IMR-90 (cell line): ENCODE measurements at regions not wholly inside any gene's neighbourhood (a gene's known extent, or its start where the extent isn't known, plus 50 kb on each side); places are given as distances from the start of the nearest gene placed in this dataset.

ENCODE experiments used
- ATAC-seq: fragments of 200-7000 bp; cut with Tn5 transposase; 2 replicates; pipeline ENCODE4 v1.9.1; 2020; ENCODE audit warnings: low read depth, mild to moderate bottlenecking, moderate library complexity
- BruUV-seq: library from RNA; stranded (reverse); fragments of 400-500 nt; replicated peaks from 2 replicates; lab custom pipeline; 2021; lab: Mats Ljungman, UMichigan
- CTCF ChIA-PET: fragments of 300-600 bp; formaldehyde crosslinking; extraction: SDS; loops from one replicate; lab custom pipeline; 2021; ENCODE audit warnings: antibody characterized with exemption; lab: Yijun Ruan, JAX
- POLR2A ChIA-PET: fragments of 300-600 bp; sonication (Branson Sonifier 250); formaldehyde crosslinking; loops from one replicate; lab custom pipeline; 2022; ENCODE audit warnings: antibody characterized with exemption; ENCODE audit not compliant: unreplicated experiment; lab: Charles Lee
- DNase-seq: peaks from one replicate; pipeline ENCODE4 v3.0.0; 2013
- H2AFZ ChIP-seq: replicated peaks from 2 replicates; pipeline ENCODE3; 2013; ENCODE audit warnings: low read length, mild to moderate bottlenecking; ENCODE audit not compliant: poor library complexity
- H2AK5ac ChIP-seq: 2 replicates; pipeline ENCODE4 v1.6.1; 2013; ENCODE audit warnings: low read depth, low read length, inconsistent platforms
- H2AK9ac ChIP-seq: replicated peaks from 2 replicates; pipeline ENCODE3; 2013; ENCODE audit warnings: mild to moderate bottlenecking, low read depth, low read length, moderate library complexity; ENCODE audit not compliant: poor library complexity
- H2BK120ac ChIP-seq: 2 replicates; pipeline ENCODE4 v1.6.1; 2013; ENCODE audit warnings: low read depth, low read length, inconsistent platforms
- H2BK15ac ChIP-seq: 3 replicates; pipeline ENCODE4 v1.6.1; 2013; ENCODE audit warnings: low read depth, low read length, inconsistent platforms
- H2BK20ac ChIP-seq: 2 replicates; pipeline ENCODE4 v1.6.1; 2013; ENCODE audit warnings: low read depth, mild to moderate bottlenecking, inconsistent platforms, low read length, moderate library complexity
- H2BK5ac ChIP-seq: 2 replicates; pipeline ENCODE4 v1.6.1; 2013; ENCODE audit warnings: mild to moderate bottlenecking, low read depth, low read length, inconsistent platforms; ENCODE audit not compliant: poor library complexity, severe bottlenecking
- H3K14ac ChIP-seq: replicated peaks from 2 replicates; pipeline ENCODE4 v1.6.1; 2013; ENCODE audit warnings: low read depth, low read length, inconsistent platforms
- H3K18ac ChIP-seq: 2 replicates; pipeline ENCODE4 v1.6.1; 2013; ENCODE audit warnings: low read depth, low read length, control low read depth
- H3K23ac ChIP-seq: 2 replicates; pipeline ENCODE4 v1.6.1; 2013; ENCODE audit warnings: low read depth, low read length, inconsistent platforms
- H3K27ac ChIP-seq: 2 replicates; pipeline ENCODE4 v1.5.1; 2013; ENCODE audit warnings: mild to moderate bottlenecking, control low read depth, low read length; ENCODE audit not compliant: insufficient read depth
- H3K27me3 ChIP-seq: 2 replicates; pipeline ENCODE4 v1.6.1; 2013; ENCODE audit warnings: low read length; ENCODE audit not compliant: control insufficient read depth, insufficient read depth
- H3K36me3 ChIP-seq: 2 replicates; pipeline ENCODE4 v1.6.1; 2013; ENCODE audit warnings: low read length, mixed read lengths; ENCODE audit not compliant: control insufficient read depth, insufficient read depth
- H3K4ac ChIP-seq: 2 replicates; pipeline ENCODE4 v1.6.1; 2013; ENCODE audit warnings: low read depth, low read length, inconsistent platforms
- H3K4me1 ChIP-seq: 2 replicates; pipeline ENCODE4 v1.6.1; 2013; ENCODE audit warnings: low read length, mixed read lengths; ENCODE audit not compliant: control insufficient read depth, insufficient read depth
- H3K4me2 ChIP-seq: 2 replicates; pipeline ENCODE4 v1.6.1; 2013; ENCODE audit warnings: low read depth, mild to moderate bottlenecking, control low read depth, low read length, moderate library complexity
- H3K4me3 ChIP-seq: 2 replicates; pipeline ENCODE4 v1.5.1; 2013; ENCODE audit warnings: low read depth, mild to moderate bottlenecking, control low read depth, low read length, moderate library complexity; ENCODE audit not compliant: insufficient read depth
- H3K56ac ChIP-seq: 2 replicates; pipeline ENCODE4 v1.6.1; 2013; ENCODE audit warnings: low read length, inconsistent platforms; ENCODE audit not compliant: insufficient read depth; ENCODE audit errors: extremely low read depth
- H3K79me1 ChIP-seq, 2 experiments: 2 replicates each; pipeline ENCODE4 v1.6.1; 2013; ENCODE audit warnings: low read length in 2 of 2, inconsistent platforms in 1 of 2, low read depth in 1 of 2
- H3K9ac ChIP-seq: 2 replicates; pipeline ENCODE4 v1.6.1; 2013; ENCODE audit warnings: low read depth, low read length, control low read depth
- H3K9me1 ChIP-seq: 2 replicates; pipeline ENCODE4 v1.6.1; 2013; ENCODE audit warnings: low read length, inconsistent platforms; ENCODE audit not compliant: insufficient read depth
- H3K9me3 ChIP-seq: 2 replicates; pipeline ENCODE4 v1.6.1; 2013; ENCODE audit warnings: low read length; ENCODE audit not compliant: control insufficient read depth, insufficient read depth
- H4K20me1 ChIP-seq: 2 replicates; pipeline ENCODE4 v1.6.1; 2013; ENCODE audit warnings: low read length, inconsistent platforms; ENCODE audit not compliant: insufficient read depth
- H4K5ac ChIP-seq: 2 replicates; pipeline ENCODE4 v1.6.1; 2013; ENCODE audit warnings: mild to moderate bottlenecking, low read depth, low read length, control low read depth
- H4K8ac ChIP-seq, 2 experiments: 2 replicates each; pipeline ENCODE4 v1.6.1; 2013; ENCODE audit warnings: low read depth in 2 of 2, low read length in 2 of 2, control low read depth in 1 of 2, inconsistent platforms in 1 of 2
- H4K91ac ChIP-seq: 2 replicates; pipeline ENCODE4 v1.6.1; 2013; ENCODE audit warnings: low read depth, low read length, inconsistent platforms; ENCODE audit not compliant: insufficient read depth
- BHLHE40 ChIP-seq: fragments of 150-350 bp; IDR thresholded peaks from 2 replicates; pipeline ENCODE4 v1.6.1; 2016; ENCODE audit warnings: mild to moderate bottlenecking, low read depth, low read length
- CEBPB ChIP-seq: IDR thresholded peaks from 2 replicates; pipeline ENCODE4 v1.6.1; 2012; ENCODE audit warnings: low read depth, low read length, improper control_type of control experiment
- CHD1 ChIP-seq: IDR thresholded peaks from 2 replicates; pipeline ENCODE4 v1.6.1; 2012; ENCODE audit warnings: low read depth, low read length, improper control_type of control experiment
- CTCF ChIP-seq: conservative IDR thresholded peaks from 2 replicates; pipeline ENCODE4 v1.5.1; 2012; ENCODE audit warnings: mild to moderate bottlenecking, low read depth, low read length, improper control_type of control experiment
- FOS ChIP-seq: fragments of 150-350 bp; IDR thresholded peaks from 2 replicates; pipeline ENCODE4 v1.6.1; 2016; ENCODE audit warnings: low read depth, low read length
- MAFK ChIP-seq: IDR thresholded peaks from 2 replicates; pipeline ENCODE4 v1.6.1; 2012; ENCODE audit warnings: low read depth, low read length, improper control_type of control experiment
- MAZ ChIP-seq: IDR thresholded peaks from 2 replicates; pipeline ENCODE4 v1.6.1; 2012; ENCODE audit warnings: low read depth, mild to moderate bottlenecking, low read length, improper control_type of control experiment, moderate library complexity, borderline replicate concordance
- MXI1 ChIP-seq: IDR thresholded peaks from 2 replicates; pipeline ENCODE4 v1.6.1; 2012; ENCODE audit warnings: low read depth, mild to moderate bottlenecking, low read length, moderate library complexity, borderline replicate concordance
- NFE2L2 ChIP-seq: fragments of 150-350 bp; IDR thresholded peaks from 2 replicates; pipeline ENCODE4 v1.6.1; 2016; ENCODE audit warnings: low read depth, mild to moderate bottlenecking, low read length
- POLR2A ChIP-seq: IDR thresholded peaks from 2 replicates; pipeline ENCODE4 v1.6.1; 2012; ENCODE audit warnings: mild to moderate bottlenecking, low read depth, low read length
- RAD21 ChIP-seq: IDR thresholded peaks from 2 replicates; pipeline ENCODE4 v1.6.1; 2012; ENCODE audit warnings: low read length, improper control_type of control experiment
- RCOR1 ChIP-seq: IDR thresholded peaks from 2 replicates; pipeline ENCODE4 v1.6.1; 2012; ENCODE audit warnings: mild to moderate bottlenecking, low read length, improper control_type of control experiment; ENCODE audit not compliant: insufficient replicate concordance
- RFX5 ChIP-seq: IDR thresholded peaks from 2 replicates; pipeline ENCODE4 v1.8.0; 2012; ENCODE audit warnings: low read depth, mild to moderate bottlenecking, low read length, moderate library complexity
- SMC3 ChIP-seq: fragments of 150-350 bp; IDR thresholded peaks from 2 replicates; pipeline ENCODE4 v1.6.1; 2016; ENCODE audit warnings: low read depth, mild to moderate bottlenecking, antibody characterized with exemption, low read length, moderate library complexity
- WGBS, 2 experiments: methylation state at CpG; one replicate each; pipeline versions ENCODE4 v1.1.5 to v1.1.7; 2013; ENCODE audit warnings: missing lambda C conversion rate in 2 of 2; ENCODE audit not compliant: insufficient read length in 1 of 2; ENCODE audit errors: extremely low coverage in 2 of 2; 5-methylcytosine and 5-hydroxymethylcytosine counted together
- dilution Hi-C: fragments of 300-500 bp; cut with HindIII; formaldehyde crosslinking; loops from one replicate; pipeline ENCODE4 v1.14.3; 2018; ENCODE audit warnings: low sequenced_read_pairs; ENCODE audit not compliant: unreplicated experiment
- in situ Hi-C: fragments of 300-500 bp; cut with MboI; formaldehyde crosslinking; loops from 3 replicates; pipeline ENCODE4 v1.14.3; 2019; ENCODE audit warnings: low sequenced_read_pairs, inconsistent platforms, mixed read lengths
- intact Hi-C: fragments of 100-400 bp; cut with micrococcal nuclease; formaldehyde crosslinking; loops from 2 replicates; pipeline ENCODE4 v1.10.0; 2022
- TF ChIP-seq, protein P1 (sequence below): fragments of 150-350 bp; IDR thresholded peaks from 2 replicates; pipeline ENCODE4 v1.6.1; 2017; ENCODE audit warnings: mild to moderate bottlenecking, antibody characterized with exemption, low read length, low read depth
- TF ChIP-seq, protein P2 (sequence below): fragments of 150-350 bp; IDR thresholded peaks from 2 replicates; pipeline ENCODE4 v1.6.1; 2016; ENCODE audit warnings: low read depth, mild to moderate bottlenecking, low read length, moderate library complexity, borderline replicate concordance

- TF ChIP-seq MAFK (no peak), CHD1 (no peak), MAZ (no peak), FOS (no peak), RAD21 (no peak), RFX5 (no peak), RCOR1 (no peak), CTCF (no peak), SMC3 (no peak), MXI1 (no peak), NFE2L2 (no peak), BHLHE40 (no peak), POLR2A (no peak), CEBPB (no peak)
- TF ChIP-seq, protein P1, sequence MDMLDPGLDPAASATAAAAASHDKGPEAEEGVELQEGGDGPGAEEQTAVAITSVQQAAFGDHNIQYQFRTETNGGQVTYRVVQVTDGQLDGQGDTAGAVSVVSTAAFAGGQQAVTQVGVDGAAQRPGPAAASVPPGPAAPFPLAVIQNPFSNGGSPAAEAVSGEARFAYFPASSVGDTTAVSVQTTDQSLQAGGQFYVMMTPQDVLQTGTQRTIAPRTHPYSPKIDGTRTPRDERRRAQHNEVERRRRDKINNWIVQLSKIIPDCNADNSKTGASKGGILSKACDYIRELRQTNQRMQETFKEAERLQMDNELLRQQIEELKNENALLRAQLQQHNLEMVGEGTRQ, result no peak
- TF ChIP-seq, protein P2, sequence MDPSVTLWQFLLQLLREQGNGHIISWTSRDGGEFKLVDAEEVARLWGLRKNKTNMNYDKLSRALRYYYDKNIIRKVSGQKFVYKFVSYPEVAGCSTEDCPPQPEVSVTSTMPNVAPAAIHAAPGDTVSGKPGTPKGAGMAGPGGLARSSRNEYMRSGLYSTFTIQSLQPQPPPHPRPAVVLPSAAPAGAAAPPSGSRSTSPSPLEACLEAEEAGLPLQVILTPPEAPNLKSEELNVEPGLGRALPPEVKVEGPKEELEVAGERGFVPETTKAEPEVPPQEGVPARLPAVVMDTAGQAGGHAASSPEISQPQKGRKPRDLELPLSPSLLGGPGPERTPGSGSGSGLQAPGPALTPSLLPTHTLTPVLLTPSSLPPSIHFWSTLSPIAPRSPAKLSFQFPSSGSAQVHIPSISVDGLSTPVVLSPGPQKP, result no peak
- no peaks in the 10 kb centered on the region for H3K36me3 ChIP-seq
- no peak overlapping the region for H3K4me3 ChIP-seq
- H3K18ac ChIP-seq, result no peak overlapping the region
- no peak overlapping the region for H2AK5ac ChIP-seq
- peaks cover 7% of the 10 kb centered on the region for H3K27me3 ChIP-seq
- H3K56ac ChIP-seq, result no peak overlapping the region
- no peak overlapping the region for H2AK9ac ChIP-seq
- no peaks in the 10 kb centered on the region for H3K79me1 ChIP-seq
- H3K27ac ChIP-seq, result no peak overlapping the region
- H3K14ac ChIP-seq, result no peak overlapping the region
- no peak overlapping the region for H3K23ac ChIP-seq
- CTCF ChIA-PET, result no interaction called here
- H3K4ac ChIP-seq, result no peak overlapping the region
- no peak overlapping the region for H3K9ac ChIP-seq
- DNase-seq, result no peak
- H4K20me1 ChIP-seq, result no peaks in the 10 kb centered on the region
- no peak for ATAC-seq
- H2BK15ac ChIP-seq, result no peak overlapping the region
- no peak overlapping the region for H2BK20ac ChIP-seq
- no peaks in the 10 kb centered on the region for H3K9me1 ChIP-seq
- H3K4me2 ChIP-seq, result no peak overlapping the region
- intact Hi-C loops, result no loop called here
- dilution Hi-C loops, result no loop called here
- no TSS peak for BruUV-seq
- no peaks in the 10 kb centered on the region for H3K4me1 ChIP-seq
- H4K8ac ChIP-seq, result no peak overlapping the region
- H4K5ac ChIP-seq, result no peak overlapping the region
- in situ Hi-C loops, result no loop called here
- H2BK5ac ChIP-seq, result no peak overlapping the region
- H3K9me3 ChIP-seq, result no peaks in the 10 kb centered on the region
- no peak overlapping the region for H4K91ac ChIP-seq
- POLR2A ChIA-PET, result no interaction called here
- no peak overlapping the region for H2AFZ ChIP-seq
- H2BK120ac ChIP-seq, result no peak overlapping the region
- no CpG with 5 or more reads among the region's 3 CpGs for WGBS, 2 experiments
Observed at GRCh38 chr19:13583114-13583513, 76.8 kb upstream of the CACNA1A start.
